Naive B cell (primary cell): ENCODE measurements at regions not wholly inside any gene's neighbourhood (a gene's known extent, or its start where the extent isn't known, plus 50 kb on each side); places are given as distances from the start of the nearest gene placed in this dataset.

Experiments used
- ATAC-seq, 2 donors: fragments of 150-1000 bp; cut with Tn5 transposase; 2 replicates each; pipeline ENCODE4 v1.10.0; 2021; ENCODE audit warnings: low read depth in 2 of 2, mild to moderate bottlenecking in 2 of 2, moderate library complexity in 2 of 2
- DNase-seq: peaks from one replicate; pipeline ENCODE4 v3.0.0; 2022
- H3K27ac Mint-ChIP-seq, 6 donors: one replicate each; pipeline ENCODE4 v1.8.0; 2020 to 2022; ENCODE audit warnings: mild to moderate bottlenecking in 6 of 6, mixed read lengths in 6 of 6, moderate library complexity in 5 of 6, inconsistent platforms in 2 of 6
- H3K27me3 Mint-ChIP-seq, 3 donors: one replicate each; pipeline ENCODE4 v1.8.0; 2021 to 2022; ENCODE audit warnings: mixed read lengths in 3 of 3, mild to moderate bottlenecking in 1 of 3
- H3K36me3 Mint-ChIP-seq, 2 donors: one replicate each; pipeline ENCODE4 v1.8.0; 2020 to 2022; ENCODE audit warnings: mixed read lengths in 2 of 2, inconsistent platforms in 1 of 2, mild to moderate bottlenecking in 1 of 2
- H3K4me1 Mint-ChIP-seq, 3 donors: one replicate each; pipeline ENCODE4 v1.8.0; 2020 to 2022; ENCODE audit warnings: mixed read lengths in 3 of 3, inconsistent platforms in 1 of 3, mild to moderate bottlenecking in 1 of 3, moderate library complexity in 1 of 3
- H3K4me3 Mint-ChIP-seq, 8 donors: one replicate each; pipeline ENCODE4 v1.8.0; 2020 to 2022; ENCODE audit warnings: mild to moderate bottlenecking in 8 of 8, mixed read lengths in 8 of 8, moderate library complexity in 8 of 8, inconsistent platforms in 2 of 8
- H3K9me3 Mint-ChIP-seq, 7 donors: one replicate each; pipeline ENCODE4 v1.8.0; 2020 to 2022; ENCODE audit warnings: mixed read lengths in 7 of 7, mild to moderate bottlenecking in 5 of 7, inconsistent platforms in 2 of 7, moderate library complexity in 1 of 7

DNA sequence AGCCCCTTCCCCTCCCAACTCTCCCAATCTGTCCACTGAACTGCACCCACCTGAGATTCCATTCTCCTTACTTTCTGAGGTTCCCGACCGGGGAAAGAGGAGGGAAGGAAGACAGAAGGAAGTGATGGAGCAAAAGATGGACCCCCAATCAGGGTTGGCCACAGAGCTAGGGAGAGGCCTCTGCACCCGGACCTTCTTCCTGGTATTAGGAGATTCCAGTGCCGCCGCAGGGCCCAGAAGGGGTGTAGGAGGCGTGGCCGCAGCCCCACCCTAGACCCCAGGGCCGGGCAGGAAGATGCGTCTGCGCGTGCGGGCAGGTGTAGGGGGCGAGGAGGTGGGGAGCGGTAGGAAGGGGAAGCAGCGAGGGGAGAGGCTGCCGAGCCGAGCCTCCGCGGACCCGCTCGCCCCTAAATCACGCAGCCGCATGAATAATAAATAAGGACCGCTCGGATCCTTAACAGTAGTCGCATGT lies 104.2 kb upstream of the MVB12B start:
- ATAC-seq = peak in 1 of 2 donors; percentile 23
- H3K9me3 Mint-ChIP-seq = peaks cover 0 to 18% (median 4%) of the 10 kb centered on the region in 7 donors
- peaks cover 5 to 11% of the 10 kb centered on the region in 2 donors for H3K36me3 Mint-ChIP-seq
- DNase-seq = no peak
- H3K4me1 Mint-ChIP-seq = peaks cover 5 to 13% (median 9%) of the 10 kb centered on the region in 3 donors
- H3K27me3 Mint-ChIP-seq = peaks cover 59 to 89% (median 80%) of the 10 kb centered on the region in 3 donors
- H3K4me3 Mint-ChIP-seq = peak overlapping the region in 7 of 8 donors; percentile 34 to 84 (median 51)
- no peak overlapping the region for H3K27ac Mint-ChIP-seq

- DNase-seq = no peak
- Mint-ChIP-seq H3K4me1 (peaks cover 4 to 13% (median 9%) of the 10 kb centered on the region in 3 donors), H3K36me3 (peaks cover 5 to 11% of the 10 kb centered on the region in 2 donors), H3K9me3 (peaks cover 0 to 18% (median 4%) of the 10 kb centered on the region in 7 donors), H3K27ac (no peak overlapping the region), H3K27me3 (peaks cover 57 to 90% (median 81%) of the 10 kb centered on the region in 3 donors), H3K4me3 (peak overlapping the region in 5 of 8 donors; percentile 34 to 58 (median 51))
- peak; percentile 32 to 37 for ATAC-seq
Measured at GRCh38 chr9:126222835-126223431, 103.7 kb upstream of the MVB12B start.

- peaks cover 0 to 18% (median 4%) of the 10 kb centered on the region in 7 donors for H3K9me3 Mint-ChIP-seq
- H3K27me3 Mint-ChIP-seq = peaks cover 54 to 87% (median 82%) of the 10 kb centered on the region in 3 donors
- no peak for ATAC-seq
- H3K36me3 Mint-ChIP-seq = peaks cover 5 to 11% of the 10 kb centered on the region in 2 donors
- no peak overlapping the region for H3K27ac Mint-ChIP-seq
- peak overlapping the region in 4 of 8 donors; percentile 36 to 82 (median 56) for H3K4me3 Mint-ChIP-seq
- no peak for DNase-seq
- H3K4me1 Mint-ChIP-seq = peaks cover 5 to 19% (median 8%) of the 10 kb centered on the region in 3 donors
Measured at GRCh38 chr9:126223798-126224531, 102.7 kb upstream of the MVB12B start.

- H3K27ac Mint-ChIP-seq = peak overlapping the region in 2 of 6 donors; percentile 26 to 74
- ATAC-seq (no peak), DNase-seq (no peak)
- peaks cover 41 to 86% (median 82%) of the 10 kb centered on the region in 3 donors for H3K27me3 Mint-ChIP-seq
- no peak overlapping the region for H3K4me3 Mint-ChIP-seq
- H3K4me1 Mint-ChIP-seq = peaks cover 6 to 19% (median 8%) of the 10 kb centered on the region in 3 donors
- peaks cover 5 to 11% of the 10 kb centered on the region in 2 donors for H3K36me3 Mint-ChIP-seq
- H3K9me3 Mint-ChIP-seq = peaks cover 0 to 15% (median 3%) of the 10 kb centered on the region in 7 donors
Measured at GRCh38 chr9:126225611-126226609, 100.7 kb upstream of the MVB12B start.

GRCh38 chr9:126226991-126227936 lies 99.4 kb upstream of the MVB12B start:
- Mint-ChIP-seq H3K36me3 (peaks cover 0 to 11% of the 10 kb centered on the region in 2 donors), H3K4me1 (peaks cover 6 to 17% (median 7%) of the 10 kb centered on the region in 3 donors), H3K27ac (no peak overlapping the region), H3K27me3 (peaks cover 34 to 78% (median 72%) of the 10 kb centered on the region in 3 donors), H3K4me3 (peak overlapping the region in 2 of 8 donors; percentile 35 to 69), H3K9me3 (peaks cover 0 to 2% (median 0%) of the 10 kb centered on the region in 7 donors)
- ATAC-seq (no peak), DNase-seq (no peak)

- DNase-seq (no peak), ATAC-seq (no peak)
- Mint-ChIP-seq H3K9me3 (no peaks in the 10 kb centered on the region), H3K36me3 (peaks cover 0 to 11% of the 10 kb centered on the region in 2 donors), H3K4me3 (peak overlapping the region in 1 of 8 donors; percentile 23), H3K4me1 (peaks cover 5 to 15% (median 6%) of the 10 kb centered on the region in 3 donors), H3K27me3 (peaks cover 33 to 75% (median 73%) of the 10 kb centered on the region in 3 donors), H3K27ac (peak overlapping the region in 1 of 6 donors; percentile 45)
Measured at GRCh38 chr9:126228111-126228780, 98.4 kb upstream of the MVB12B start.

GRCh38 chr9:126228781-126229444 lies 97.7 kb upstream of the MVB12B start:
- Mint-ChIP-seq H3K36me3 (peaks cover 0 to 8% of the 10 kb centered on the region in 2 donors), H3K27me3 (peaks cover 33 to 71% (median 69%) of the 10 kb centered on the region in 3 donors), H3K4me1 (peaks cover 3 to 11% (median 6%) of the 10 kb centered on the region in 3 donors), H3K4me3 (peak overlapping the region in 1 of 8 donors; percentile 18), H3K27ac (peak overlapping the region in 1 of 6 donors; percentile 45), H3K9me3 (no peaks in the 10 kb centered on the region)
- peak; percentile 53 for DNase-seq
- peak; percentile 87 to 98 for ATAC-seq

GRCh38 chr9:126229501-126229900 lies 97.1 kb upstream of the MVB12B start:
- Mint-ChIP-seq H3K27ac (peak overlapping the region in 1 of 6 donors; percentile 88), H3K27me3 (peaks cover 28 to 65% (median 63%) of the 10 kb centered on the region in 3 donors)

GRCh38 chr9:126230692-126231091 lies 95.9 kb upstream of the MVB12B start:
- no peak for ATAC-seq
- H3K36me3 Mint-ChIP-seq = no peaks in the 10 kb centered on the region

More at GRCh38 chr9:126229501-126229900, 97.1 kb upstream of the MVB12B start:
- H3K4me3 Mint-ChIP-seq = no peak overlapping the region
- H3K4me1 Mint-ChIP-seq = peaks cover 1 to 6% (median 5%) of the 10 kb centered on the region in 3 donors
- H3K9me3 Mint-ChIP-seq = no peaks in the 10 kb centered on the region
- ATAC-seq = no peak
- DNase-seq = no peak
- H3K36me3 Mint-ChIP-seq = peaks cover 0 to 2% of the 10 kb centered on the region in 2 donors

GRCh38 chr9:126232461-126232860 lies 94.2 kb upstream of the MVB12B start:
- H3K4me3 Mint-ChIP-seq = no peak overlapping the region
- no peaks in the 10 kb centered on the region for H3K9me3 Mint-ChIP-seq
- no peaks in the 10 kb centered on the region for H3K36me3 Mint-ChIP-seq
- H3K27ac Mint-ChIP-seq = no peak overlapping the region
- ATAC-seq (no peak), DNase-seq (no peak)
- peaks cover 11 to 42% (median 41%) of the 10 kb centered on the region in 3 donors for H3K27me3 Mint-ChIP-seq
- peaks cover 1 to 6% (median 5%) of the 10 kb centered on the region in 3 donors for H3K4me1 Mint-ChIP-seq

More at GRCh38 chr9:126230692-126231091, 95.9 kb upstream of the MVB12B start:
- H3K4me3 Mint-ChIP-seq = no peak overlapping the region
- H3K4me1 Mint-ChIP-seq = peaks cover 1 to 6% (median 5%) of the 10 kb centered on the region in 3 donors
- H3K27me3 Mint-ChIP-seq = peaks cover 21 to 53% (median 53%) of the 10 kb centered on the region in 3 donors
- no peaks in the 10 kb centered on the region for H3K9me3 Mint-ChIP-seq
- no peak for DNase-seq
- no peak overlapping the region for H3K27ac Mint-ChIP-seq

DNA sequence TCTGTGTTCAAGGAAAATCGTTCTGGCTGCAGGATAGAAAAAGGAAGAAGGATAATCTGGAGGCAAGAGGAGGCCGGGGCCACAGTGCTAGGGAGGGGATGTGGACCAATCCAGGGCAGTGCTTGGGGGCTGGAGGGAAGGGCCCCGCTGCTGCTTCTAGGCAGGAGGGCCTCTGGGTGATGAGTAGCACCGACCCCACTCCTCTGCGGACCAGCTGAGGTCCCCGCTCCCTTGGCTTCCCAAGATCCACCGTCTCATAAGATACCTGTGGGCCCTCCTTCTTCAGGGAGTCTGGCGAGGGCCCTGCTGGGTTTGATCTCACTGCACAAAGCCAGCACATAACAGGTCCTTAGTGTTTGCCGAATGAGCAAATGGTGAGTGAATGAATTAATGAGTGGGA lies 93.5 kb upstream of the MVB12B start:
- peaks cover 1 to 6% (median 5%) of the 10 kb centered on the region in 3 donors for H3K4me1 Mint-ChIP-seq
- peaks cover 10 to 44% (median 36%) of the 10 kb centered on the region in 3 donors for H3K27me3 Mint-ChIP-seq
- ATAC-seq (no peak), DNase-seq (no peak)
- no peak overlapping the region for H3K4me3 Mint-ChIP-seq
- H3K9me3 Mint-ChIP-seq = no peaks in the 10 kb centered on the region
- no peak overlapping the region for H3K27ac Mint-ChIP-seq
- H3K36me3 Mint-ChIP-seq = no peaks in the 10 kb centered on the region
